ENCODE measurements at regions not wholly inside any gene's neighbourhood (a gene's known extent, or its start where the extent isn't known, plus 50 kb on each side); places are given as distances from the start of the nearest gene placed in this dataset.

- TF ChIP-seq SP1 (IDR thresholded peaks at IDR 0.05; ENCODE audit: low read depth, low read length) (no peak), MAFK (IDR thresholded peaks at IDR 0.05; ENCODE audit: low read depth, low read length) (no peak), NRF1 (IDR thresholded peaks at IDR 0.05; ENCODE audit: low read depth, low read length) (no peak), GTF2F1 (IDR thresholded peaks at IDR 0.05; ENCODE audit: borderline replicate concordance, low read depth, low read length) (no peak), BCL11A (IDR thresholded peaks at IDR 0.05; ENCODE audit: low read depth in 2 of 2, low read length in 2 of 2) (no peak), MAX (IDR thresholded peaks at IDR 0.05) (no peak), KDM1A (IDR thresholded peaks at IDR 0.05; ENCODE audit: borderline replicate concordance, low read length) (no peak), BACH1 (IDR thresholded peaks at IDR 0.05; ENCODE audit: low read length) (no peak), POLR2AphosphoS5 (IDR thresholded peaks at IDR 0.05; ENCODE audit: low read depth, low read length) (no peak), CREB1 (IDR thresholded peaks at IDR 0.05) (no peak), SIX5 (IDR thresholded peaks at IDR 0.05; ENCODE audit: low read depth, low read length) (no peak), TCF12 (IDR thresholded peaks at IDR 0.05; ENCODE audit: low read depth, low read length) (no peak), RFX5 (IDR thresholded peaks at IDR 0.05; ENCODE audit: borderline replicate concordance, low read depth, low read length) (no peak), SP4 (IDR thresholded peaks at IDR 0.05; ENCODE audit: low read length) (no peak), SUZ12 (IDR thresholded peaks at IDR 0.05; ENCODE audit: low read length) (no peak), TEAD4 (IDR thresholded peaks at IDR 0.05; ENCODE audit: low read depth, low read length) (no peak), CTBP2 (IDR thresholded peaks at IDR 0.05; ENCODE audit: borderline replicate concordance, insufficient read depth, insufficient read length, low read length) (no peak)
- no peak overlapping the region for H2BK12ac ChIP-seq (ENCODE audit: low read depth, low read length)
- H3K23me2 ChIP-seq (ENCODE audit: low read depth, low read length) = peaks cover 1% of the 10 kb centered on the region; the same call in 1 of the 2 replicates
- H3K27me3 ChIP-seq (replicated peaks in 1 of 4; ENCODE audit: control insufficient read depth in 3 of 4, extremely low read depth in 1 of 4, insufficient read depth in 3 of 4, low read length in 3 of 4) = no peaks in the 10 kb centered on the region
- no peak overlapping the region for H3K27ac ChIP-seq (ENCODE audit: low read depth, low read length)
- H2BK5ac ChIP-seq (ENCODE audit: low read depth, low read length) = no peak overlapping the region
- no peak overlapping the region for H3K14ac ChIP-seq (ENCODE audit: insufficient read length)
- H3K9me3 ChIP-seq (ENCODE audit: insufficient read depth in 2 of 2, low read depth in 1 of 2, low read length in 1 of 2) = no peaks in the 10 kb centered on the region
- no peak overlapping the region for H2AFZ ChIP-seq (ENCODE audit: low read length)
- H2BK15ac ChIP-seq (ENCODE audit: low read length) = no peak overlapping the region
- H3K4me2 ChIP-seq (ENCODE audit: insufficient read depth in 1 of 2, low read depth in 2 of 2, low read length in 2 of 2) = no peak overlapping the region
- H3K4ac ChIP-seq (replicated peaks; ENCODE audit: insufficient read length, low read depth, low read length) = no peak overlapping the region
- H3K9ac ChIP-seq (replicated peaks in 1 of 4; ENCODE audit: extremely low read depth in 1 of 4, low read depth in 3 of 4, low read length in 3 of 4) = no peak overlapping the region
- ChIA-PET POLR2A (ENCODE audit: partially characterized antibody) (interaction anchor here (0.5 to 1.3 kb wide), 2 partner anchors 65 to 1378 kb away, joined by 3 read pairs; no protein-coding TSS in a partner anchor), CTCF (ENCODE audit: partially characterized antibody) (interaction anchor here (0.7 to 0.8 kb wide), 2 partner anchors 29 to 256 kb away, joined by 3 read pairs; no protein-coding TSS in a partner anchor)
- no peak overlapping the region for H3K4me3 ChIP-seq (ENCODE audit: extremely low read depth in 1 of 4, insufficient read depth in 2 of 4, low read depth in 3 of 4, low read length in 4 of 4)
- no peak overlapping the region for H3K56ac ChIP-seq (replicated peaks; ENCODE audit: insufficient read length, low read depth, low read length)
- H4K91ac ChIP-seq (replicated peaks; ENCODE audit: insufficient read length, low read length) = no peak overlapping the region
- H2AK5ac ChIP-seq (ENCODE audit: low read depth, low read length) = no peak overlapping the region
- H2BK20ac ChIP-seq (ENCODE audit: low read length) = no peak overlapping the region
- no peak overlapping the region for H3K23ac ChIP-seq (ENCODE audit: insufficient read length)
- no peaks in the 10 kb centered on the region for H3K79me2 ChIP-seq (ENCODE audit: control insufficient read depth in 1 of 2, insufficient read depth in 2 of 2, low read length in 2 of 2)
- no peaks in the 10 kb centered on the region for H3K36me3 ChIP-seq (ENCODE audit: control insufficient read depth in 2 of 4, insufficient read depth in 4 of 4, low read length in 3 of 4)
- FAIRE-seq (no peak), DNase-seq (ENCODE audit: low read depth in 1 of 2, low spot score in 2 of 2) (no peak)
- no peak overlapping the region for H4K8ac ChIP-seq (ENCODE audit: extremely low read depth, insufficient read depth, low read length)
- H2BK120ac ChIP-seq (replicated peaks; ENCODE audit: low read depth, low read length) = no peak overlapping the region
- no peaks in the 10 kb centered on the region for H4K20me1 ChIP-seq (replicated peaks in 1 of 2; ENCODE audit: control insufficient read depth in 1 of 2, insufficient read depth in 2 of 2, low read length in 2 of 2)
- no peaks in the 10 kb centered on the region for H3K4me1 ChIP-seq (replicated peaks in 1 of 4; ENCODE audit: control insufficient read depth in 3 of 4, insufficient read depth in 4 of 4, low read length in 3 of 4)
- H4K5ac ChIP-seq (ENCODE audit: insufficient read length, low read depth, low read length) = no peak overlapping the region
- no peak overlapping the region for H3K18ac ChIP-seq (ENCODE audit: extremely low read depth, low read length)
- no peaks in the 10 kb centered on the region for H3K79me1 ChIP-seq (ENCODE audit: low read depth, low read length)
Observed at GRCh38 chr4:13911256-13911655, 283.7 kb upstream of the BOD1L1 start.

Measured in H1 (cell line).